8988T (cell line): ENCODE measurements at regions not wholly inside any gene's neighbourhood (a gene's known extent, or its start where the extent isn't known, plus 50 kb on each side); places are given as distances from the start of the nearest gene placed in this dataset.

Experiments
- DNase-seq: peaks from one replicate; pipeline ENCODE4 v3.0.0; 2011

DNA sequence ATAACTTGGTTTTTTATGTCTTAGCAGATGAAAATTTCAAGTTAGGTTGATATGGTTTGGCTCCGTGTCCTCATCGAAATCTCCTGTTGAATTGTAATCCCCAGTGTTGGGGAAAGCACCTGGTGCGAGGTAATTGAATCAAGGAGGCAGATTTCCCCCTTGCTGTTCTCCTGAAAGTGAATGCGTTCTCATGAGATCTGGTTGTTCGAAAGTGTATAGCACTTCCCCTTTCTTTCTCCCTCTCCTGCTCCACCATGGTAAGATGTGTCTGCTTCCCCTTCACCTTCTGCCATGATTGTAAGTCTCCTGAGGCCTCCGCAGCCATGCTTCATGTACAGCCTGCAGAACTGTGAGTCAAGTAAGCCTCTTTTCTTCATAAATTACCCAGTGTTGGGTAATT lies 242.1 kb upstream of the TNP1 start:
- DNase-seq: no peak

DNA sequence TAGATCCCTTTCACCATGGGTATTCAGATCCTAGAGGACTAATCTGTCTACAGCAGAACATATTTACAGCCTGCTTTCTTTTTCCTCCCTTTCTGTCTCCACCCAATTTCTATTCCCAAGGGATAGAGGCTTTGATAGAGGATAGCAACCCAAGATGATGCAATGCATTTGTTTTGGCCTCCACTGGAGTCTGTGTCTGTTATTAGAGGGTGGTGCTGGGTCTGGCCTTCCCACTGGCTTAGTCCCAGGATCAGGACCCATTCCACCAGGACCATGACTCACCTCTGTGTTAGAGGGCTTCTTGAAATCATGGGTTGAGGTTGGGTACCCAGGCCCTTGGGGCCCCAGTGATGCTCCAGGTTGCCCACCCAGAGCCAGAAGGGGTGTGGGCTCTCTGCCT lies 239.7 kb upstream of the TNP1 start:
- DNase-seq: no peak

DNA sequence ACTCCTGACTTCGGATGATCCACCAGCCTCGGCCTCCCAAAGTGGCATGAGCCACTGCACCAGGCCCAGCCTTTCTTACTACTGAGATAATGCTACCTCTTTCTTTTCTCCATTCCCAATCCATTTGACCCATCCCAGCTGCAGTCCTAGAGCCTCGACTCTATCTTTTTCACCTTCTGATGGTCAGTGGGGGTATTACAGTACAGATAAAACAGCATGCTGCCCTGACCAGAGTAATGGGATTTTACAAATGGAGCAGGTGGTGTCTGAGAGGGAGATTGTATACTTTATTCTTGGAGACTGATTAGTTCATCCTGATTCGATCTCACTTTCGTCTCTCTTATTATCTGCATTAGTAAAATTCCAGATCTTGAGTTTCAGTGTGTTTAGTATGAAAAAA lies 238.6 kb upstream of the TNP1 start:
- DNase-seq: no peak

DNA sequence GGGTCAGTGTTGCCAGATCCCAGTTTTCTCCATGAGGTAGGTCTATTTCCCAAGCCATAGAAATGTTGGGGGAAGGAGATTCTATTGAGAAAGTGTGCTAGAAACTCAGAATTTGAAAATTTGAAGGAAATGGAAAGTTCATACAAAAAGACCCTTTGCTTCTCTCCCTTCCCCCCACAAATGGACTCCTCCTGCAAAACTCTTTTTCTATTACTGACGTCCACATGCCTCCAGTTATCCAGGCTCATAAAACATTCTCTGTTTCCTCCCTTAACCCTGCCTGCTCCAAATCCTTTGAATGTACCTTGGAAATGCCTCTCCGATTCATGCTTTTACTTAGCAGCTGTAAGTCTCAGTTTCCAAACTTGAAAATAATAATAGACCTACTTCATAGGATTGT lies 237.5 kb upstream of the TNP1 start:
- no peak for DNase-seq

DNA sequence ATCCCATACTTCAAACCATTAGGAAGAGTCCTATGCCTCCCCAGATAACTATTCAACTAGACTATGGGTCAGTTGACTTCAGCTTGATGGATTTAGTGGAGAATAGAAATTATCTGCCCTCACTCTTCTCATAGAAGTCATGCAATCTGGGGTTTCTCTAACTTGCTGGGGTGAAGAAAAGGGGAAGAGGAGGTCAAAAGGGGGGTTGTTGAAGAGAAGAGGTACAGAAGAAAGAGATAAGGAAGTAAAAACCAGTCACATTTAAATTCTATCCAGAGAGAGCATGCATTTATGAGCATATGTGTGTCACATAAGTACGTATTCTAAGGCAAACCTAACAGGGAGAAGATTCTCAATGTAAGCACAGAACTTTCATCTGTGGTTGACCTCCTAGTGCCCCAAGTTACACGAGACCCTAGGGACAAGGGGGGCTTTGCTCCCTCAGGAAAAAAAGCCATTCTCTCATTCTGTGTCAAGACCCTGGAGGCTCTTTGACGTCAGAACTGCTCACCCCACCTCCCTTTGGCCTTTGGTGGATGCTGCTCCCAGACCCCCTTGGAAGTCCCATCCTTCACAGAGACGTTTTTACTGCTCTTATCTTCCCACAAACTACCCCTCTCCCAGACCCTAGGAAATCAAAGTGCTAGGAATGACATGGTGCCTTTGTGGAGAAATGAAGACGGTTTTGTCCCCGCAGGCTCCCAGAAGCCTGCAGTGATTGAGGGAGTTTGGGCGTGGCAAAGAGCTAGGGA lies 236.8 kb upstream of the TNP1 start:
- DNase-seq: no peak

DNA sequence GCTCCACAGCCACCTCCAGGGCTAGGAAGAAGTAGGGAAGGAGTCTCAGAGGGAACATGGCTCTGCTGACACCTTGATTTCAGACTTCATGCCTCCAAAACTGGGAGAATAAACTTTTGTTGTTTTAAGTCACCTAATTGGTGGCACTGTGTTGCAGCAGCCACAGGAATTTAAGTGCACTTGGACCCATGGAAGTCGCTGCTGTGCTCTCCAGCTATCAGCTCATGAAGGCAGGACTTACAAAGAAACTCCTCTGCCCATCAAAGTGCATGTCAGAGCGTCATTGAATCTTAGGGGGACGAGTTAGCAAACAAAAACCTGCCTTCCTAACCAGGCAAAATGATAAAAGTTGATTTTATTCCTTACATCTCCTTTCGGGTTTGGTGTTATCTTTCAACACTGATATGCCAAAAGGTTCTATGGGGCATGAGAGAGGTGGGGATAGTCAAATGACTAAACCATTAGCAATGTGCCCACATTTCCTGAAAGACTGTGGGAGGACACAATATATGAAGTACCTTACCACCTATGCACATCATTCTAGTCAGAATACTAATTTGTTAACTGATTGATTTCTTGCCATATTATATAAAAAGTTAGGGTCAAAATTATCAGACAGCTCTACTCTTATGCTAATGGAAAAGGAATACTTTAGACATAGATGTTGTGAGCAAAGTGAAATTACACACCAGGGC lies 235.8 kb upstream of the TNP1 start:
- no peak for DNase-seq

DNA sequence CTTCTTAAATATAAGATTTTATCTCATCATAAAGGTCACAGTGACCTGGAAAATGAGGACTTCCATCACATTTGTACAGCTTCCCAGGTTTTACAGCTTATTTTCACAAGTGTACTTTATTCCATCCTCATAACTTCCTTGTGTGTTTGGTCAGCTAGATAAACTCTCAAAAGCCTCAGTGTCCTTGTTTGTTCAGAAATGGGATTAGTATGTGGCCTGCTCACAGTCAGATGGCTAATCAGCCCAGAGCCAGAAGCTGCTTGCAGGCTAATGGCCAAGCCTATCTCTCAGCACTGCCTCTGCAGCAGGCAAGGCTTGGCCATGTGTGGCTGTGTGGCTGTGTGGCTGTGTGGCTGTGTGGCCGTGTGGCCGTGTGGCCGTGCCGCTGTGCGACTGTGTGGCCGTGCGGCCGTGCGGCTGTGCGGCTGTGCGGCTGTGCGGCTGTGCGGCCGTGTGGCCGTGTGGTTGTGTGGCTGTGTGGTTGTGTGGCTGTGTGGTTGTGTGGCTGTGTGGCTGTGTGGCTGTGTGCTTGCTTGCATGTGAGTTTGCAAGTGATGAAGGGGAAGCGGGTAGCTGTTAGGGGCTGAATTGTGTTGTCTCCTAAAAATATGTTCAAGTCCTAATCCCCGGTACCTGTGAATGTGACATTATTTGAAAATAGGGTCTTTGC lies 233.0 kb upstream of the TNP1 start:
- no peak for DNase-seq

DNA sequence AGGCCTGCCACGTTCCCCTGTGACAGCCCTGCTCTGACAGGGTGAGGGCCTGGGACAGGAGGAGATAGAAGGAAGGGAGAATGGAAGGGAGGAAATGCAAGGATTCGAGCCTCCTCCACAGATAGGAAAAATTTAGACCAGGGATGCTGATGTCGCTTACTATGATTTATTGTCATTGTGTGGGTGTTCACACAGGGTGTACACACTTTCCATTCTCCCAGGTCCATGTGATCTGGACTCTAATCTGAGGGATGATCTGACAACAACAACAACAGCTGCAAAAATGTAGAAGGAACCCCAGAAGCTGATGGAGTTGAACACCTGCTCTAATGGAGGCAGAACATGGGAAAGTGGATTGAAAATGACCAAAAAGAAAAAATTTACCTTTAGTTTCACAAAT lies 231.7 kb upstream of the TNP1 start:
- no peak for DNase-seq

DNA sequence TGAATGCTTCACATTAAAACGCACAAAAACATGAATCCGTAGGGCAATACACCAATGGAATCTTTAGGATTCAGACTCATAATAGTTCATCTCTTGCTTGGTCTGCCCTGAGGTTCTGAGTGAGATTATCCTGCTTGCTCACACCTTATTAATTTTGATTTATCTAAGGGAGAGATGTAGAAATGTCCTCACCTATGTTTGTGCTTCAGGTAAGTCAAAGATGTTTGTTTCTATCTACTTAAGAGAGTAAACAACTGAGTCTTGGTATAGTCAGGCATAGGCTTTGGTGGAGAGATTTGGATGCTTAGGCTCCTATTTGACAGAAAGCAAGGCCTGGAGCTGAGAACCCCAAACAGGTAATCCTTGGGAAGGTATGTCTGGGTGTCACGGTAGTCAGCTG lies 231.0 kb upstream of the TNP1 start:
- no peak for DNase-seq

DNA sequence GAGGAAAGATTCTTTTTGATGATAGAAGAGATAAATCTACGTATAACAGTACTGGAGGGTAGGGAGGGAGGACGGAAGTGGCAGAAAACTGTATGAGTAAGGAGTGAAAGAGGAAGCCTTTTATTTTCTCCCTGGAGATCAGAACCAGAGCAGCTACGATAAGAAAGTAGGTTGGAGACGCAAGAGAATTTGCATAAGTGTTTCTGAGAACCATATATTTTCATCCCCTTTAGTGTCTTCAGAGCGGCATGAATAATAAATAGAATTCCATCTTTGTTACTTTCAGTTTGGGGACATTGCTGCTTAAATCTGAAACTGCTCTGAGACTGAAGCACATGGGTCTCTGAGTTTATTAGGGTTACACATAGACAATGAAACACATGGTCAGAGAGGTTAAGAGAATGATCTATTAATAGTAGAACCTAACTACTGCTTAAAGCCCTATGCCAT lies 230.2 kb upstream of the TNP1 start:
- no peak for DNase-seq

DNA sequence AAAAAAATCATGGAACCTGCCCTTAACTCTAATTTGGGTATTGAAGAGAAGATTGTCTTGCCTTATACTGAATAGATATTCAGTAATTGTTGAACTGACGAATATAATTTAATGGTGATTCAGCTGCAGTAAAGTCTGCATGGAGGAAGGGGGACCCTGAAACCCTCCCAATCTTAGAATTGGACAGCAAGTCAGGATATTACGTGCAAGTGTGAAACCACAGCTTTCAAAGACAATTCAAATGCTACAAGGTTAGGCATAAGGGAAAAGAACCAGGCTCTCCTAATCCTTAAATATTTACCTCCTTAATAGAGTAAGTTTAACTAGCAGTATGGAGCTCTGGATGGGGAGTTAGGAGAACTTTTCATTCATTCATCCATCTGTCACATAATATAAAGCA lies 226.9 kb upstream of the TNP1 start:
- no peak for DNase-seq

DNA sequence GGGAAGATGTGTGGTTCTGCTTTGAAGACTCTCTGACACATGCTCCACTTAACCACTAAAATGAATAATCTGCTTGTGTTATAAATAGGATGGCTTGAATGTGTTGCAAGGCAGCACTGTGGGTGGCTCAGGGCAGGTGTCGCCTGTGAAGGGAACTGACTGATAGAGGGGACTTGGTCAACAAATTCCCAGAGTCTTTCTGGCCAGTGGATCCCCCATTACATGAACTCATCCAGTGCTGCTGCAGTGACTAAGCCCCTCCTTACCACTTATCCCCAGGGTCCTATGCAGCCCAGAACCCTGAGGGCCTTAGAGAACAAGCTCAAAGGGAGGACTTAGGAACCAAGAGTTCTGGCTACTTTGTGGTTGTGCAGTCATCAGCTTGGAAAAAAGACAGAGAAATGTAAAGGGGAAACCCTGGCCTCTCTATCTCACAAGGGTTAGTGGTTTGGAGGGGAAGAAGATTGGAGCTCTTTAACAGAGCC lies 226.2 kb upstream of the TNP1 start:
- DNase-seq: no peak

DNA sequence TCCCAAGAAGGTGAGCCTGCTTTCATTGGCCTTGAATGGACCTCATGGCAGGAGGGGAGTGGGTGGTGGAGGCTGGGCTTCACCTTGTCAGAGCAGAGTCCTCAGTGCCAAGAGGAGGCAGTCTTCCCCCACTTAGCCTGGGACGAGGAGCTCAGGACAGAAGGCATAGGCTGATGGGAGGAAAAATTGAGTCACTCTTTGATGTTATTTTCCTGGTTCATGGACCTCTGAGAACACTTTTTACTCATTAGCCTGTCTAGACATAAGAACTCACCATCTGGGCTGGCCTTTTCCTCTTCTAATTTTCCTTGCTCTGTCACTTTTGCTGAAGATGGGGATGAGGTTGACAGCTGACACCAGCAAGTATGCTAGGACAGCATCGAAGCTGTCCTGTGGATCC lies 225.7 kb upstream of the TNP1 start:
- no peak for DNase-seq

DNA sequence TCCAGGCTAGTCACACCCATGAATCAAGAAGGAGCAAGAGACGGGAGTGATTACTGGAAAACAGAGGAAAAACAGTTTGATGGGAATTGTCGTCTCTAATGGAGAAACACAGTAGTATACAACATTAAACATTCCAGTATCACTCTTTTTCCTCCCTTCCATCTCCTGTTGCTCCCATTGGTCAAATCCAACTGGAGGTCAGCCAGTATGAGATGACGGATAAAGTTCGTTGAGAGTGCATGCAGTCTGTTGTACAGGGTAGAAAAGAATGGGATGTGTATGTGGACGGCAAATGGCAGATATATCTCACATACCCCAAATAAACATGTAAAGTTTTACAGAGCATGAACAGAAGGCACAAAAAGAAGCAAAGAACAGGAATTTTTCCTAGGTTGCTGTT lies 221.9 kb upstream of the TNP1 start:
- DNase-seq: no peak

DNA sequence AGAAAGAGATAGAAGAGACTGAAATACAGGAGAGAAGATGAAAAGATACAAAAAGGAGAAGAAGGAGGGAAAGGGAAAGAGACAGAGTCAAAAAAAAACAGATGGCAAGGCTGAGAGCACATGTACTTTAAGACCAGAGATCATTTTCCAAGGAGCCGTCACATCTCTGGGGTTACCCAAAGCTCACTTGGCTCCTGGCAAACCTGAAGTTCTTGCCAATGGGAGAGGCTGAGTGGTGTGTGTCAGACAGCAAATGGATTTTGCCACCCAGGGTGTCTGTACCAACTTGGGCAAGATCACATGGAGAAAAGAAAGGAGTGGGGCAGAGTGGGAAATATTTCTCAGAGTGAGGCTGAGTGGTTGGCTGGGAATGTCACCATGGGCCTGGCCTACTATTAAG lies 219.3 kb upstream of the TNP1 start:
- DNase-seq: no peak

DNA sequence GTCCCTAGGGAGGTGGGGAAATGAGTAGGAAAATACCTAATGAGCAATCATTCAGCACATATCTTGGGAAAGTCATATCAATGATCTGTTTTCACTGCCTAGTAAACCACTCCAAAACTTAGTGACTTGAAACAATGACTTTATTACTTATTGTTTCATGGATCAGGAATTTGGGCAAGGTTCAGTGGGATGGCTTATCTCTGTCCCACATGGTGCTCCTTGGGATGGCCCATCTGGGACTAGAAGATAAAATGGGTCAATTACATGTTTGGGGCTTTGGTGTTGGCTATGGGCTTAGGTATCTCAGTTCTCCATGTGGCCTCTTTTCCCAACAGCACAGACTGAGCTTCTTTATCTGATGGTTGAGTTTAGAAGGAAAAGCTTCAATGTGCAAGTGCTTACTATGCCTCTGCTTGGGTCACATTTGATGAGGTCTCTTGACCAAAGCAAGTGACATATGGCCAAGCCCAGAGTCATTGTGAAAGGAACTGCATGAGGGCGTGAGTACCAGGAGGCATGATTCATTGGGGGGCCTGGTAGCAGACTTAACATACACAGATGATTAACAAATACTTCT lies 218.1 kb upstream of the TNP1 start:
- DNase-seq: no peak

DNA sequence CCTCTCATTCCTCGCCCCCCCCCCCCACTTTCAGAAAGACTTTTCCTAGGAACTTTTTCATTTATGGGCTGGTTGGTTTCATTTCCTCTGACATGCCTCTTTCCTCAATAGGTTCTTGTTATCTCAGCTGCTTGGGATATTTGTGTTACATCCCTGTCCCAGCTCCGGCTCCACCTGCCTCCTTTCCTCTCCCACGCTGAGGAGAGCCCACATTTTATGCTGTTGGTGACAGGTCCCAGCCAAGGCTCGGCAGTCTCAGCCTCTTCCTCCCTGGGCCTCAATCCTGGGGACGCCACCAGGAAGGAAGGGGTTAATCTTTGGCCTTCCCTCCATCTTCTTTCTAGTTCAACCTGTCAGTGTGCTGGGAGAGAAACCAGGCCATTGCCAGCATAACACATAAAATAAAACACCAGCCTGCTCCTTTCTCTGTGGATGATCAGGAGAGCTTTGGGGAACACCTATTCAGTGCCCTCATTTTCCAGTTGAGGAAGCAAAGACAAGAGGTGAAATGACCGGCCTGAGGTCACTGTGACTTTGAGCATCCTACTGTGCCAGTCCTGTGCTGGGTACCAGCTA lies 216.9 kb upstream of the TNP1 start:
- DNase-seq: no peak

DNA sequence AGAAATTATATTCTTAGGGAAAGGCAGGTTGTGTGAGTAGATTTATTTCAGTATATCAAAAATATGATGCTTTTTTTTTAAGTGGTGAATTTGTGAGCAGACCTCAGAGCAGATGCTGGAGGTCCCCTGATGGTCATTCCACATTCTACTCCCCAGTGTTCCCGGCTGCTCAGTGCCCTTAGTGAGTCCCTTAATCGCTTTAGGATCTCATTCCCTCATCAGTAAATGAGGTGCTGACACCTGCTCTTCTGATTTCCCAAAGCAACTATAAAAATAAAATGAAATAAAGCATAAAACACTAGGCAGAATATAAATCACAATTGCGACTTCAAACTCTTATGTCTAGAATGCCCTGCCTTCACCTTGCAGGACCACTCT lies 216.2 kb upstream of the TNP1 start:
- DNase-seq: no peak

DNA sequence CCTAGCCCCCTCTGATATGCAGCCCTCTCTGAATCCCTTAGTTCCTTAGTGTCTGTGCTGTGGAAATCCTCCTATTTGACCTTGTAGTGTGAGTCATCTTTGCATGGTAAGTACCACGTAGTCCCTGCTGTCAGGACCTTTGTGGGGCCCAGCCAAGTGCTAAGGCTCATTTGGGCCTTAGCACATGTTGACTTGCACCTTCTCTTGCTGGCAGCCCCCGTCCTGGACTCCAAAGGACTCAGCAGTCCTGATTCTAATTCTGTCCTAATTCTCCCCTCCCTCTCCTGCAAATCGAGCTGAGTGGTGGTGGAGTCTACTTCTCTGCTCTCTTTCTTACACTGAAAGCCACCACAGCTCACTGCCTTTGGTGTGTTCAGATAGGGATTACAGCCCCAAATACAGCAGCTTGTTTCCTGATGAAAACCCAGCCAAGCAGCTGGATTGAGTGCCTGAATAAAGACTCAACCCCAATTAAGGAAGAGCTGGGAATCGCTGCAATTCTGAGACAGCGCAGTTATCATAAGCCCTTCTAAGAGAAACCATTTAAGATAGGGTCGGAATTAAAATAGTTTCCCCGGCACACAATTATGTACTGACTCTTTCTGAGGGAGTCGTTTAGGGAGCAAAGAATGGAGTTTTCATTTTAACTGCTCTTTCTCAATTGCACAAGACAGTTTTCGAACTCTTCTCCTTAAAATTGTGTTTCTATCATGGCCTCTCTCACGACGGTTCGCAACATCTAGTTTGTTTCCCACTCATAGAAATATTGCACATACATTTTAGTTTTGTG lies 215.6 kb upstream of the TNP1 start:
- DNase-seq: no peak

DNA sequence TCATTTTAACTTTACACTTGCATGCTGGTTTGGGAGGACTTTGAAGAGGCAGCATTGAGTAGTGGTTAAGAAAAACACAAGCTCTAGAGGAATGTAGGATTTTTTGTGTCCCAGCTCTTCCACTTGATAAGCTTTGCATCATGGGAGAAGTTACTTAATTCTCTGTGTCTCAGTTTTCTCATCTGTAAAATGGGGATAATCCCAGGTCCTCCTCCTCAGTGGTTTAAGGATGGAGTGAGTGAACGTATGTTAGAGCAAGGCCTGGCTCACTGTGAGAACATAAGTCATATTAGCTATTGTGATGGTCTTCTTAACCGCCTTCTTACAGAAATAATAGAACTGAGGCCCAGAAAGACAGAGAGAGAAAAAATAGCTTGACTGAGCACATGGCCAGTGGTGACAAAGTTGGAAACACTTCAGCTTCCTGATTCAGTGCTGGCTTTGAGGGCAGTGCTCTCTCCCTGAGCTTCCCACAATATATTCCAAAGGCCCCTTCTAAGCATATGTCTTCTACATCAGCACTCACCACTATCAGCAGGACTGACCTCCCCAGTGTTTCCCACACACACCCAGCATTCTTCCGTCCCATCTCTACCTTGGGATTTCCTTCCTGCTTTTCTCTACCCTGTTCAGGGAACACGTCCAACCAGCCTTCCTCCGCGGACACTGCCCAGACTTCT lies 214.9 kb upstream of the TNP1 start:
- no peak for DNase-seq

DNA sequence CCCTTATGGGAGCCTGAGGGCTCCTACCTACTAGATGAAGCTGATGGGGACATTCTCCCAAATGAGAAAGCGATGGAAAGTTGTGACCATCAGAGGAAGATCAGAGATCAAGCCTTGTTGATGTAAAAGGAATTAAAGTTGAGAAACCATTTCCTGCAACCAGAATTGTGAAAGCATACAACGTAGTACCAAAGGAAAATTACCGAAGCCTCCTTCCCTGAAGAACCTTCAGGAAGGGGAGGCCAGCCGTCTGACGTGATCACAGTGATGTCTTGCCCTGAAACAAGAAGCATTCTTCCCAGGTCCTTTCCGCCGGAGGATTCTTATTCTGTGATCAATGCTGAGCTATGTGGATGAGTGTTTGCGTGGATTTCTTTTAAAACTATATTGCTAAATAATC lies 211.6 kb upstream of the TNP1 start:
- DNase-seq: no peak

DNA sequence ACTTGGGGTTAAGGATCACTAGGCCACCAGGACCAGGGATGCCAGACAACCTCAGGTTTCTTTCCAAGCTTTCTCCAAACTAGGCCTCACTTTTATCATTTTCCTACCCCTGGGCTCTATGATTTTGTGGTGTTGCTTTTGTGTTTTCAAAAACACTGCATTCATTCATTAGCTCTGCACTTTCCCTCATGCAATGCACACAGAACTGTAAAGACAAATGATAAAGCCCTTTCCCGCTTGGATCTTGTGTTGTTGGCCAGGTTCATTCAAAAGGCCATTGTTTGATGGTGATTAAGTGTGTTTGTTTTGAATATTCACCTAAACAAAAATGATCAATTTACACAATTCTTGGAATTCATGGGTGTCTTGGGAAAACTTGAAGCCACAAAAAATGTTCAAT lies 210.7 kb upstream of the TNP1 start:
- no peak for DNase-seq
